Liver (tissue), 3 donors: ENCODE measurements at regions not wholly inside any gene's neighbourhood (a gene's known extent, or its start where the extent isn't known, plus 50 kb on each side); places are given as distances from the start of the nearest gene placed in this dataset.

Experiments used
- CTCF ChIP-seq: fragments of 150-350 bp; IDR thresholded peaks from 2 replicates; pipeline ENCODE4 v1.5.1; 2017; ENCODE audit warnings: improper control_type of control experiment, low read depth, low read length; ENCODE audit not compliant: missing input control
- EGR1 ChIP-seq, 2 donors: IDR thresholded peaks; 2 replicates each; pipeline ENCODE4 v1.6.1; 2016 to 2018; ENCODE audit warnings: antibody characterized with exemption in 2 of 2, low read depth in 2 of 2
- FOXA1 ChIP-seq: IDR thresholded peaks from 2 replicates; pipeline ENCODE4 v1.6.1; 2016; ENCODE audit warnings: antibody characterized with exemption
- GABPA ChIP-seq, 2 donors: IDR thresholded peaks in 1 of 2; conservative IDR thresholded peaks in 1 of 2; 2 replicates each; pipeline ENCODE4 v1.6.1; 2016; ENCODE audit warnings: antibody characterized with exemption in 2 of 2, mild to moderate bottlenecking in 1 of 2, moderate library complexity in 1 of 2
- SP1 ChIP-seq: IDR thresholded peaks from 2 replicates; pipeline ENCODE4 v1.6.1; 2018; ENCODE audit warnings: antibody characterized with exemption, mild to moderate bottlenecking
- TAF1 ChIP-seq: conservative IDR thresholded peaks from 2 replicates; pipeline ENCODE4 v1.6.1; 2016; ENCODE audit warnings: antibody characterized with exemption, mild to moderate bottlenecking
- TF ChIP-seq, protein P1 (sequence below): IDR thresholded peaks from 2 replicates; pipeline ENCODE4 v1.6.1; 2016; ENCODE audit warnings: antibody characterized with exemption, mild to moderate bottlenecking
- donor health status: healthy.
- donor health status: healthy.

DNA sequence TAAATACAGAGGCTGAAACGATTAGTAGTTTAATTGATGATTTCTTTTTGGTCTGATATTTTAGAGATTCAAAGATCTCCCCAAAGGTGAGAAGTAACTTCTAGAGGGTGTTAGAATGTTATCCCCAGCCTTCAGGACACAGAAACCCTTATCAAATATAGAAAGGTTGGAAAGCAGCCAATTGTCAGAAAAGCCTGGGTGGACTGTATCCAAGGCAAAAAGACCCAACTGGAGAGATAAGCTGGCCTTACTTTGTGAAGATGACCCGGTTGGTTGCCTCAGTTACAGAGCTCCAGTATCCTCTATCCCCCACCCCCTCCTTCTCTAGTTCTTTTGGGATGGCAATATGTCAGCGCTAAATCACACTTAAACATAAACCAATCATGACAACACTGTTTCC is 75.7 kb downstream of the GCNT4 start:
- no peak for TF ChIP-seq CTCF
- no peak for TF ChIP-seq EGR1 (IDR thresholded peaks at IDR 0.05; ENCODE audit: low read depth in 2 of 2)
- TF ChIP-seq FOXA1 = no peak
- TF ChIP-seq, protein P1, sequence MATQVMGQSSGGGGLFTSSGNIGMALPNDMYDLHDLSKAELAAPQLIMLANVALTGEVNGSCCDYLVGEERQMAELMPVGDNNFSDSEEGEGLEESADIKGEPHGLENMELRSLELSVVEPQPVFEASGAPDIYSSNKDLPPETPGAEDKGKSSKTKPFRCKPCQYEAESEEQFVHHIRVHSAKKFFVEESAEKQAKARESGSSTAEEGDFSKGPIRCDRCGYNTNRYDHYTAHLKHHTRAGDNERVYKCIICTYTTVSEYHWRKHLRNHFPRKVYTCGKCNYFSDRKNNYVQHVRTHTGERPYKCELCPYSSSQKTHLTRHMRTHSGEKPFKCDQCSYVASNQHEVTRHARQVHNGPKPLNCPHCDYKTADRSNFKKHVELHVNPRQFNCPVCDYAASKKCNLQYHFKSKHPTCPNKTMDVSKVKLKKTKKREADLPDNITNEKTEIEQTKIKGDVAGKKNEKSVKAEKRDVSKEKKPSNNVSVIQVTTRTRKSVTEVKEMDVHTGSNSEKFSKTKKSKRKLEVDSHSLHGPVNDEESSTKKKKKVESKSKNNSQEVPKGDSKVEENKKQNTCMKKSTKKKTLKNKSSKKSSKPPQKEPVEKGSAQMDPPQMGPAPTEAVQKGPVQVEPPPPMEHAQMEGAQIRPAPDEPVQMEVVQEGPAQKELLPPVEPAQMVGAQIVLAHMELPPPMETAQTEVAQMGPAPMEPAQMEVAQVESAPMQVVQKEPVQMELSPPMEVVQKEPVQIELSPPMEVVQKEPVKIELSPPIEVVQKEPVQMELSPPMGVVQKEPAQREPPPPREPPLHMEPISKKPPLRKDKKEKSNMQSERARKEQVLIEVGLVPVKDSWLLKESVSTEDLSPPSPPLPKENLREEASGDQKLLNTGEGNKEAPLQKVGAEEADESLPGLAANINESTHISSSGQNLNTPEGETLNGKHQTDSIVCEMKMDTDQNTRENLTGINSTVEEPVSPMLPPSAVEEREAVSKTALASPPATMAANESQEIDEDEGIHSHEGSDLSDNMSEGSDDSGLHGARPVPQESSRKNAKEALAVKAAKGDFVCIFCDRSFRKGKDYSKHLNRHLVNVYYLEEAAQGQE = no peak
- no peak for TF ChIP-seq GABPA (IDR thresholded peaks at IDR 0.05 in 1 of 2, conservative IDR thresholded peaks at IDR 0.05 in 1 of 2)
- TF ChIP-seq TAF1 = no peak
- no peak for TF ChIP-seq SP1
